GM10248 (cell line): ENCODE measurements at regions not wholly inside any gene's neighbourhood (a gene's known extent, or its start where the extent isn't known, plus 50 kb on each side); places are given as distances from the start of the nearest gene placed in this dataset.

Experiments
- CTCF ChIA-PET: fragments of 300-600 bp; sonication (Branson Sonifier 250); formaldehyde crosslinking; extraction: SDS; loops from one replicate; lab custom pipeline; 2021; ENCODE audit warnings: antibody characterized with exemption; lab: Yijun Ruan, JAX
- POLR2A ChIA-PET: fragments of 350-650 bp; sonication (Branson Sonifier 250); formaldehyde crosslinking; extraction: SDS; loops from one replicate; lab custom pipeline; 2020; ENCODE audit warnings: antibody characterized with exemption; lab: Yijun Ruan, JAX
- DNase-seq: peaks from one replicate; pipeline ENCODE4 v3.0.0; 2012; ENCODE audit errors: extremely low spot score
- CTCF ChIP-seq: IDR thresholded peaks from 2 replicates; pipeline ENCODE4 v1.5.1; 2012; ENCODE audit warnings: mild to moderate bottlenecking, low read depth; ENCODE audit errors: extremely low read depth, missing control alignments, control extremely low read depth

GRCh38 chr7:55314967-55315366 lies 50.2 kb upstream of the LANCL2 start:
- CTCF ChIA-PET = interaction anchor here (0.7 to 1.3 kb wide), 3 partner anchors 27 to 60 kb away, joined by 3 to 4 read pairs (median 4); no protein-coding TSS in a partner anchor
- no peak for DNase-seq
- POLR2A ChIA-PET = no interaction called here
- TF ChIP-seq CTCF = no peak
